Mammary epithelial cell (primary cell): ENCODE measurements at regions not wholly inside any gene's neighbourhood (a gene's known extent, or its start where the extent isn't known, plus 50 kb on each side); places are given as distances from the start of the nearest gene placed in this dataset.

Source experiments
- EZH2 ChIP-seq: IDR thresholded peaks from 2 replicates; pipeline ENCODE4 v1.6.1; 2012; ENCODE audit warnings: low read length, inconsistent platforms, borderline replicate concordance
- TF ChIP-seq, protein P1 (sequence below), 2 donors: IDR thresholded peaks in 1 of 2; conservative IDR thresholded peaks in 1 of 2; 2 replicates each; pipeline ENCODE4 v1.5.1; 2011 to 2012; ENCODE audit warnings: inconsistent platforms in 2 of 2, low read length in 2 of 2, mild to moderate bottlenecking in 2 of 2, control low read depth in 1 of 2, low read depth in 1 of 2; ENCODE audit not compliant: insufficient read depth in 1 of 2; ENCODE audit errors: extremely low read depth in 1 of 2

DNA sequence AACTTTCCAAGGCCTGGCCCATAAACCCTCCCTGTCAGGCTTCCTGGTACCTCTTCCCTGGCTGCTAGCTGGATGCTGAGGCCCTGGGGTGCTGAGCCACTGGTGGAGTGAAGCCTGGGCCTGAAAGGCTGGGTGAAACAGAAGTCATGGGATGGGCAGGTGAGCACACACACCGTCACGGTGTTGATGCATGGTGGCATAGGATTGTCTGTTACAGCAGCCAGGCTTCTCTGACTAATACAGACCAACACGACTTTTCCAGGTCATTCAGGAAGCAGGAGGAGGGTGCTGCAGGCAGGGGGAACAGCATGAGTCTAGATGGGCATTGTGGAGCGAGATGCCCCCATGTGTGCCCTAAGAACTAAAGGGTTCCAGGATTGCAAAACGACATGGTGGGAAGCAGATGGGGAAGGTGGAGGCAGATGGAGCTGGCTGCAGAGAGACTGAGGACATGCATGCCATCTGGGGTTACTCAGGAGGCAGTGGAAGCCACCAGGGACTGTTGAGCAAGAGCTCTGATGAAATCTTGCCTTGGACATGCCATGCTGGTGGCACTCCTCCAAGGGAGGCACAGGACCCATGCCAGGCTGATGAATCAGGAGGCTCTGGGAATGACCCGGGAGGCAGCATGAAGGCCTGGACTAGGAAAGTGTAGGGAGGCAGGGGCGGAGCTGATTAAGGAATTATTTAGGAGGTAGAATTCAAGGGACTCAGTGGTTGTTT, 480.9 kb downstream of the TSN start:
- TF ChIP-seq, protein P1, sequence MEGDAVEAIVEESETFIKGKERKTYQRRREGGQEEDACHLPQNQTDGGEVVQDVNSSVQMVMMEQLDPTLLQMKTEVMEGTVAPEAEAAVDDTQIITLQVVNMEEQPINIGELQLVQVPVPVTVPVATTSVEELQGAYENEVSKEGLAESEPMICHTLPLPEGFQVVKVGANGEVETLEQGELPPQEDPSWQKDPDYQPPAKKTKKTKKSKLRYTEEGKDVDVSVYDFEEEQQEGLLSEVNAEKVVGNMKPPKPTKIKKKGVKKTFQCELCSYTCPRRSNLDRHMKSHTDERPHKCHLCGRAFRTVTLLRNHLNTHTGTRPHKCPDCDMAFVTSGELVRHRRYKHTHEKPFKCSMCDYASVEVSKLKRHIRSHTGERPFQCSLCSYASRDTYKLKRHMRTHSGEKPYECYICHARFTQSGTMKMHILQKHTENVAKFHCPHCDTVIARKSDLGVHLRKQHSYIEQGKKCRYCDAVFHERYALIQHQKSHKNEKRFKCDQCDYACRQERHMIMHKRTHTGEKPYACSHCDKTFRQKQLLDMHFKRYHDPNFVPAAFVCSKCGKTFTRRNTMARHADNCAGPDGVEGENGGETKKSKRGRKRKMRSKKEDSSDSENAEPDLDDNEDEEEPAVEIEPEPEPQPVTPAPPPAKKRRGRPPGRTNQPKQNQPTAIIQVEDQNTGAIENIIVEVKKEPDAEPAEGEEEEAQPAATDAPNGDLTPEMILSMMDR (conservative IDR thresholded peaks at IDR 0.05 in 1 of 2, IDR thresholded peaks at IDR 0.05 in 1 of 2; ENCODE audit: extremely low read depth in 1 of 2, insufficient read depth in 1 of 2, low read depth in 1 of 2, low read length in 2 of 2) = no peak
- TF ChIP-seq EZH2 = no peak
